GM18508 (cell line): ENCODE measurements at regions not wholly inside any gene's neighbourhood (a gene's known extent, or its start where the extent isn't known, plus 50 kb on each side); places are given as distances from the start of the nearest gene placed in this dataset.
"Not testable (repeated sequence)": the region's sequence is repeated elsewhere in the genome, so short reads cannot be mapped to it uniquely, and the experiment has no call there.

Source experiments
- ATAC-seq: cut with Tn5 transposase; IDR thresholded peaks from one replicate; pipeline ENCODE4 v1.9.1; 2021; ENCODE audit warnings: moderate number of reproducible peaks; ENCODE audit not compliant: insufficient read depth, unreplicated experiment

DNA sequence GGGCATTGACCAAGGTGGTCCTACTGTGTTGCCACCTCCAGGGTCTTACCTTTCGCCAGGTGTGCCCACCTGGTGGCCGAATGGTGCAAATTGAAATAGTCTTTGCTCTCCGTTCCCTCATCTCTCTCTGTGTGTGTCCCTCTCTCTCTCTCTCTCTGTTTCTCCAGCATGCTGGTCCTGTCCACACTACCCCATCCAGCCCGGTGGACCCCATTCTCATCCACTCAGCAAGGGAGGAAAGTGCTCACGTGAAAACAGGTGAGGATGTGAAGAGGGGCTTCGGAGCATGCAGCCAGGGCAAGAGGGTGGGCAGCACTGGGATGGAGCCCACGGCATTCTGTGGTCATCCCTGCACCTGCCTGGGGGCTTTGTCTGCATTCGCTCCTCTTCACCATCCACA, 150.1 kb downstream of the CRLF2 start:
- ATAC-seq, result no peak

DNA sequence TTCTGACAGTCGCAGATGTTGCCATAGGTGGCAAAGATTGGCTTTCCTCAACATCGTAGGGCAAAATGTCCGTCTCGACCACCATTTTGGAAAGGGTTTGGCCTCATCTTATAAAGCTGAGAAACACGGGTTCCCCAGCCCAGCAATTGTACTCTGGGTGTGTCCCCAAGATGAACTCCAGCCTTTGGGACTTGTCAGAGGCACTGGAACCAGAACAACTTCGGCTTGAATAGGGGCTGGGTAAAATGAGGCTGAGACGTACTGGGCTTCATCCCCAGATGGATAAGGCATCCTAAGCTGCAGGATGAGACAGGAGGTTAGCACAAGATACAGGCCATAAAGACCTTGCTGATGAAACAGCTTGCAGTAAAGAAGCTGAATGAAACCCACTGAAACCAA, 151.9 kb downstream of the CRLF2 start:
- ATAC-seq, result no peak

DNA sequence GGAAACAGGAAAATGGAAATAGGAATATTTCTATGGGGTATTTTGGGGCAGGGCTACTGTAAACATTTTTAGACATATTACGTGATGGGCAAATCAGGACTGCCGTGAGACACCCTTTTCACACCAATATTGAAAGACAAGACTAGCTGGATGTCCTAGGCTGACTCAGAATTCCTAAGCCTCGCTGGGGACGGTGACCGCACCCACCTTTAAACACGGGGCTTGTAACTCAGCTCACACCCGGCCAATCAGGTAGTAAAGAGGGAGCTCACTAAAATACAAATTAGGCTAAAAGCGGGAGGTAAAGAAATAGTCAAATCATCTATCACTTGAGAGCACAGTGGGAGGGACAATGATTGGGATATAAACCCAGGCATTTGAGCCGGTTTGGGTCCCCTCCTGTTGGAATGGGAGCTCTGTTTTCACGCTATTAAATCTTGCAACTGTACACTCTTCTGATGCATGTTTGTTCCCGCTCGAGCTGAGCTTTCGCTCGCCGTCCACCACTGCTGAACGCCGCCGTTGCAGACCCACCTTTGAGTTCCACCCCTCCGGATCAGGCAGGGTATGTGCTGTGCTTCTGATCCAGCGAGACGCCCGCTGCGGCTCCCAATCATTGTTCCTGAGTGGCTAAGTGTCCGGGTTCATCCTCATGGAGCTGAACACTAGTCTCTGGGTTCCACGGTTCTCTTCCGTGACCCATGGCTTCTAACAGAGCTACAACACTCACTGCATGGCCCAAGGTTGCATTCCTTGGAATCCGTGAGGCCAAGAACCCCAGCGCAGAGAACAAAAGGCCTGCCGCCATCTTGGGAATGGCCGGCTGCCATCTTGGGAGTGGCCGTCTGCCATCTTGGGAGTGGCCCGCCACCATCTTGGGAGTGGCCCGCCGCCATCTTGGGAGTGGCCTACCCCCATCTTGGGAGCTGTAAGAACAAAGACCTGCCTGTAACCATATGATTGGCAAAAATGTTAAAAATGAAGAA, 152.6 kb downstream of the CRLF2 start:
- ATAC-seq, result no peak

DNA sequence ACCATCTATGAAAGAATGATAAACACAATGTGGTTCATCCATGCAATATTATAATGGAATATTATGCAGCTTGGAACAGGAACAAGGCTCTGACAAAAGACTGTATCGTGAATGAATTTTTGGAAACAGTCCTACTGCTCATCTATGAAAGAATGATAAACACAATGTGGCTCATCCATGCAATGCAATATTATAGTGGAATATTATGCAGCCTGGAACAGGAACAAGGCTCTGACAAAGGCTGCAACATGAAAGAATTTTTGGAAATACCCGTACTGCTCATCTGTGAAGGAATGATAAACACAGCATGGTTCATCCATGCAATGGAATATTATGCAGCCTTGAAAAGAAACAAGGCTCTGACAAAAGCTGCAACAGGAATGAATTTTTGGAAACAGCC, 158.8 kb downstream of the CRLF2 start:
- ATAC-seq, result not testable (repeated sequence)

DNA sequence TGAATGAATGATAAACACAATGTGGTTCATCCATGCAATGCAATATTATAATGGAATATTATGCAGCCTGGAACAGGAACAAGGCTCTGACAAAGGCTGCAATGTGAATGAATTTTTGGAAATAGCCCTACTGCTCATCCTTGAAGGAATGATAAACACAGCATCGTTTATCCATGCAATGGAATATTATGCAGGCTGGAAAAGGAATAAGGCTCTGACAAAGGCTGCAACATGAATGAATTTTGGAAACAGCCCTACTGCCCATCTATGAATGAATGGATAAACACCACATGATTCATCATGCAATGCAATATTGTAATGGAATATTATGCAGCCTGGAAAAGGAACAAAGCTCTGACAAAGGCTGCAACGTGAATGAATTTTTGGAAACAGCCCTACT, 159.4 kb downstream of the CRLF2 start:
- no peak for ATAC-seq

DNA sequence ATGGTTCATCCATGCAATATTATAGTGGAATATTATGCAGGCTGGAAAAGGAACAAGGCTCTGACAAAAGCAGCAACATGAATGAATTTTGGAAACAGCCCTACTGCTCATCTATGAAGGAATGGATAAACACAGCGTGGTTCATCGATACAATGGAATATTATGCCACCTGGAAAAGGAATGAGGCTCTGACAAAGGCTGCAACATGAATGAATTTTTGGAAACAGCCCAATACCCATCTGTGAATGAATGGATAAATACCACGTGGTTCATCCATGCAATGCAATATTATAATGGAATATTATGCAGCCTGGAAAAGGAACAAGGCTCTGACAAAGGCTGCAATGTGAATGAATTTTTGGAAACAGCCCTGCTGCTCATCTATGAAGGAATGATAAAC, 160.4 kb downstream of the CRLF2 start:
- ATAC-seq, result no peak

DNA sequence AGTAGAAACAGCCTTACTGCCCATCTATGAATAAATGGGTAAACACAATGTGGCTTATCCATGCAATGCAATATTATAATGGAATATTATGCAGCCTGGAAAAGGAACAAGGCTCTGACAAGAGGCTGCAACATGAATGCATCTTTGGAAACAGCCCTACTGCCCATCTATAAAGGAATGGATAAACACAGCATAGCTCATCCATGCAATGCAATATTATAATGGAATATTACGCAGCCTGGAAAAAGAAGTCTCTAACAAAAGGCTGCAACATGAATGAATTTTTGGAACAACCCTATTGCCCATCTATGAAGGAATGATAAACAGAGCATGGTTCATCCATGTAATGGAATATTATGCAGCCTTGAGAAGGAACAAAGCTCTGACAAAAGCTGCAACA, 161.0 kb downstream of the CRLF2 start:
- ATAC-seq, result no peak

DNA sequence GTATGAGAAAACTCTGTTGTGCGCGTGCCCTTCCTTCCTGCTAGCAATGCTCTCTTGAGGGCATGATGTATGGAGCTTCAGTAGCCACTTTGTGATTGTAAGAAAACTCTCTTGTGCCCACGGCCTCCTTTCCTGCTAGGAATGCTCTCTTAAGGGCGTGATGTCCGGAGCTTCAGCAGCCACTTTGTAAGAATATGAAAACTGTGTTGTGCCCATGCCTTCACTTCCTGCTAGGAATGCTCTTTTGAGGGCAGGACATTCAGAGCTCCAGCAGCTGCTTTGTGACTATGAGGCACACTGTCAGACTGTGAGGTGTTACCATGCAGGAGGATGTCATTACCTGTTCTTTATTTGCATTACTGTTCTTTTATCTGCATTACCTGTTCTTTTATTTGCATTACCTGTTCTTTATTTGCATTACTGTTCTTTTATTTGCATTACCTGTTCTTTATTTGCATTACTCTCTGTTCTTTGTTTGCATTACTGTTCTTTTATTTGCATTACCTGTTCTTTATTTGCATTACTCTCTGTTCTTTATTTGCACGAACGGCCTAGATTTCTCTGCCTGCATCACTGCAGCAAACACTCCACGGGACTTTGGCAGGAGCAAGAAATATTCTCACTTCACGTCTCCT, 166.7 kb downstream of the CRLF2 start:
- no peak for ATAC-seq

DNA sequence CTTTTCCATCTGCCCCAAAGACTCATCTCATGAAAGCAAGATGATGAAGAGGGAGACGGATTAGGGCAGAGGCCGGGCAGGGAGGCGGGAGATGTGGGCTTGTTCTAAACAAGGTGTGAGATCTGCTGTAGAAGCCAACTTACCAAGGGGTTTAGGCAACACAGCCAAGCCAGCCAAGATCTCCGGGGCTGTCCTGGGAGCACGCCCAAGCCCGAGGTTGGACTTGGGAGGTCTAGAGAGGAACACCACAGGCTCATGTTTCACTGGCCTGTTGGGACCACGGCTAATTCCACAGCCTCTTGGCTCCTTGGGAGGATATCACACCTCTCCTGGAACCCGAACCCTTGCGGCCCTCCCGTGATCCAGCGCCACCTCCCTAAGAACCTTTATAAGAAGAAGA, 171.4 kb downstream of the CRLF2 start:
- no peak for ATAC-seq

DNA sequence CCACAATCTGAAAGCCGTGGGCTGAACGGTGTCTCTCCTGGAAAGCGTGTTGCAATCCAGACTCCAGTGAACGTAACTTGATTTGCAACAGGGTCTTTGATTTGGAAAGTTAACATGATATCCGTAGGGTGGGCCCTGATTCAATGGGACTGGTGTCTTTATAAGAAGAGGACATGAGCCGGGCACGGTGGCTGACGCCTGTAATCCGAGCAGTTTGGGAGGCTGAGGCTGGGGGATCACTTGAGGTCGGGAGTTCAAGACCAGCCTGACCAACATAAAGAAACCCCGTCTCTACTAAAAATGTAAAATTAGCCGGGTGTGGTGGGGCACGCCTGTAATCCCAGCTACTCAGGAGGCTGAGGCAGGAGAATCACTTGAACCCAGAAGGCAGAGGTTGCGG, 176.5 kb downstream of the CRLF2 start:
- not testable (repeated sequence) for ATAC-seq

DNA sequence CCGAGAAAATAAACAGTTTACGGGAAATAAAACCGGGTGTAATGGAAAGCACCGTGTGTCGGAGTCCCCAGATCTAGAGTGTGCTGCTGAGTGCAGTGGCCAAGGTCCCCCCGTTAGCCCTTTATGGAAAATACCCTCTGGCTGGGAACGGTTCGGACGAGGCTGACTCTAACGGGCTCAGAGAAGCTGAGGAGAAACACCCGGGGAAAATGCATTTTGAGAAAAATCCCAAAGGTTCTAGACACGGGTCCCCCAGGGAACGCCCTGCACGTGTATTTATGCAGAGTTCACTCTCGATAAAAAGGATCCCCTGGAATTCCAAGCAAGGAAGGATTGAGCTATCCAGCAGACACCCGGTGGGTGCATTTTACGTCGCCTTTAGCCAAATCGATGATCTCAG, 177.2 kb downstream of the CRLF2 start:
- ATAC-seq, result no peak

DNA sequence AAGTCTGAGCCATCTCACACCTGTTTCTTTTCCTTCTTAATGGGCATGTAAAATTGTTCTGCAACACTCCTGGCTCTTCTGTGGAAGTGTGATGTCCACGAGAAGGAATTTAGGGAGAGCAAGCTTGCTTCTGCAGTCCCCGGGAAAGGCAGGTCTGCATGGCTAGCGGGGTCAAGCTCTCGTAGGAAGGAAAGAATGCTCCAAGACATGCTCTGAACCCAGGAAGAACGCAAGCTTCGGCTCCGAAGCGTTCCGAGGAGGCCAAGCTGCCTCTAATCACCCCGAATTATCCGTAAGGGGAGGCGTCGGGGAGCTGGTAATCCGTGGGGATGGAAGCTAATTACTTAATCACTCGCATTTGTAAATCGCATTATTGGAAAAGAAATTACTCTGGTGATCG, 177.7 kb downstream of the CRLF2 start:
- ATAC-seq, result no peak

DNA sequence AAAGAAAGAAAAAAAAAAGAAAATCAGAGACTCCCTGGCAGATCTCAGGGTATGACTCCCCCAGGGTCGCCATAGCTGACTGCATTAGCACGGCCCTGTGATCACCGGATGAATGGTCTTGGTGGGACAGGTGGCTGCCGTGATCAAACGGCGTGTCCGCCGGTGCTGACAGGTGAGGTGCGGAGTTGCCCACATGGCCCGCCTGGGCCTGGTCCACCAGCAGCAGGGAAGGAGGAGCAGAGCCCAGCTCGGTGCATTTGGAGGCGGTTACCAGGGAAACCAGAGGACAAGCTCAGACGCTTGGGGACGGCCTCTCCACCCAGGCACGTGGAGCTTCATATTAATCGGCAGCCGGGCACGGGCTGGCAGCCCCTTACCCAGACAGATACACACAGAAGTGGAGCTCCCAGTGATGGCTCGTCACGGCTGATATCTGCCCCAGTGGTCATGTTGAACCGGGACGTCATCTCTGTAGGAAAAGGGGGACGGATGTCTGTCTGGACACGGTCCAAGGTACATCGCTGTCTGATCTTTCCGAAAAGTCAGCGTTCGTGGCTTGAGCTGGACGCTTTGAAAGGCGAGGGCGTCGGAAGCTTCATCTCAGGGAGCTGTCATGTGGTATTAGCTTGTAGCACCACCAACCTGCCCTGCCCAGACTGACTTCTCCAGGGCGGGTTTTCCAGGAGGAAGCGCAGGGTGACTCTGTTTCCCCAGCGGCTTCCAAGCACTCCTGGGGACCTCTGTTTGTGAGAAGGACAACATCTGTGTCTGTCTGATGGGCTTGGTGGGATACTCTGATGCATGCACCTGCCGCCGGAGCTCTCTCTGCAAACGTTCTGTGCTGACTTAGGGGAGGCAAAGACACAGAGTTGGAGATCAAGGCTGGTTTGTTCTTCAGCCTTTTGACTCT, 180.7 kb downstream of the CRLF2 start:
- no peak for ATAC-seq

DNA sequence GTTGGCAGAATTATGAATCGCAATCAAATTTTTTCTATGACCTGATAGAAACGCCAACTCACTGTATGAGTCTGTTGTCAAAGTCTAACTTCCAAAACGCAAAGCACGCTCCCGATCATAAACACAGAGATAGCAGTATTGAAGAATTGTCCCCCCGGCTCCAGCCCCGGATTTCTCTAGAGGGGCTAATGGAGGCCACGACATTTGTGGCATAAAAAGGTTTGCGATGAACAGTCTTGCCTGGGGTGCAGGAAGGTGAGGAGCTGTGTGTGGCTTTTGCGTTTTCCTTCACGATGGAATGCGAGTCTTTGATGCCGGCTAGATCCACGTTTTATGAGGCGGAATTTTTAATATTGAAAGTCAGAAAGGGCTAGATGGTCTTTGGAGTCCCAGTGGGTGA, 183.0 kb downstream of the CRLF2 start:
- no peak for ATAC-seq

DNA sequence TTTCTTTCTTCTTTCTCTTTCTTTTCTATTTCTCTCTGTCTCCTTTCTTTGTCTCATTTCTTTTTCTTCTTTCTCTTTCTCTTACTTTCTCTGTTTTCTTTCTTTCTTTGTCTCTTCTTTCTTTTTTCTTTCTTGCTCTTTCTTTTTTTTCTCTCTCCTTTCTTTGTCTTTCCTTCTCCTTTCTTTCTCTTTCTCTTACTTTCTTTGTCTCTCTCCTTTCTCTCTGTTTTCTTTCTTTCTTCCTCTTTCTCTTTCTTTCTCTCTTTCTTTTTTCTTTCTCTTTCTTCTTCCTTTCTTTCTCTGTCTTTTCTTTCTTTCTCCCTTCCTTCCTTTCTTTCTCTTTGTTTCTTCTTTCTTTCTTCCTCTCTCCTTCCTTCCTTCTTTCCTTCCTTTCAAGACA, 184.8 kb downstream of the CRLF2 start:
- ATAC-seq, result no peak

DNA sequence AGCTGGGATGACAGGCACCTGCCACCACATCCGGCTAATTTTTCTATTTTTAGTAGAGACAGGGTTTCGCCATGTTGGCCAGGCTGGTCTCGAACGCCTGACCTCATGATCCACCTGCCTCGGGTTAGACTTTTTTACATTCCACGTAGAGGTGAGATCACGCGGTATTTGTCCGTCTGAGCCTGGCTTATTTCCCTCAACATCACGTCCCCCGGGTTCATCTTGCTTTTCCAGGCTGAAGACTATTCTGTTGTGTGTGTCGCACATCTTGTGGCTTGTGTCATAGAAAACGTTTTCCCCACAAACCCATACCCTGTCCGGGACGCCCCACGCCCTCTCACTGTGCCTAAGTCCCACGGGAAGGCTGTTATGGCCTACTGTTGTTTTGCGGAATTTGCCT, 185.3 kb downstream of the CRLF2 start:
- no peak for ATAC-seq

DNA sequence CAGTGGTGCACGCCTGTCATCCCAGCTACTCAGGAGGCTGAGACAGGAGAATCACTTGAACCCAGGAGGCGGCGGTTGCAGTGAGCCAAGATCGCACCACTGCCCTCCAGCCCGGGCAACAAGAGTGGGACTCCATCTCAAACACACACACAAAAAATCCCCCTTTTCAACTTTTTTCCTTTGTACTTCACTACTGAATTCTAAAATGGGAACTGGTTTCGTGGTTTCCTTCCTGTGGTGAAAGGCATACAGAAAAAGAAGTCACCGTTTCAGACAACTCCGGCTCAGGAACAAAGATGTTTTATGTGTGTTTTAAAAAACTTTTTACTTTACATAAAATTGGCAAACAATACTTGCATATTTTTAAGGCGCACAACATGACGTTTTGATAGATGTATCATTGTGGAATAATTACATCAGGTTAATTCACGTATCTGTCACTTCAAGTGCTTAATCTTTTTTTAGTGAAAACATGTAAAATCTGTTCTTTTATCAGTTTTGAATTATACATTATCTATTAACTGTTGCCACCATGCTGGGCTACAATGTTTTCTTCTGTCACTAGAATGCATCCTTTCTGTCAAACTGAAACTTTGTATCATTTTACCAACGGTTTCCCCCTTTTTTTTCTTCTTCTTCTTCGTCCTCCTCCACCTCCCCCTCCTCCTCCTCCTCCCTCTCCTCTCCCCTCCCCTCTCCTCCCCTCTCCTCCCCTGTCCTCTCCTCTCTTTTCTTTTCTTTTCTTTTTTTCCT, 186.0 kb downstream of the CRLF2 start:
- peak; percentile 53 for ATAC-seq

DNA sequence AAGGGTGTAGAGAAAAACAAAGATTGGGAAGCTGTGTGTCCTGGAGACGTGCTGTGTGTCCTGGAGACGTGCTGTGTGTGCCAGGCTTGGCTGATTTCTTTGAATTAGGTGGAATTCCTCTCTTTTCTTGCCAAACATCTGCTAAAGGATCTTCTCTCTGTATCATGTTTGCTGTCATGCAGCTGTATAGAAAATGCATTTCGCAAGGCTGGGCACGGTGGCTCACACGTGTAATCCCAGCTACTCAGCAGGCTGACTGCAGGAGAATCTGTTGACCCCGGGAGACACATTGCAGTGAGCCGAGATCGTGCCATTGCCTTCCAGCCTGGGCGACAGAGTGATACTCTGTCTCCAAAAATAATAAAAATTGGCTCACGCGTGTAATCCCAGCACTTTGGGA, 187.0 kb downstream of the CRLF2 start:
- ATAC-seq, result no peak

DNA sequence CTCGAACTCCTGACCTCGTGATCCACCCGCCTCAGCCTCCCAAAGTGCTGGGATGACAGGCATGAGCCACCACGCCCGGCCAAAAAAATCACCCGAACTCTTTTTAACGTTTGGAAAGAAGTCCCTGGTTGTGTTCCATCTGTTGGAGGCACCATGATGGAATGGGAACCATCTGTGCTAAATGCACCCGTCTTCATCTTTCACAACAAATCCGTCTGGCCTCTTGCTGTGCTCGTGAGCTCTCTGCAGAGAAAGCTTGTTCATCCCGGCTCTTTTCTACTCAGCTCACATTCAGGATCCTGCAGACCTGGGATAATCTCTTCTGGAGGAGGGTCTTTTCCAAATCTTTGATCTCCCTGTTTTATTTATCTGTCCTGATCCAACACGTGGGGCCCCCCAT, 188.8 kb downstream of the CRLF2 start:
- ATAC-seq, result no peak
